IMR-90 (cell line): ENCODE measurements at regions not wholly inside any gene's neighbourhood (a gene's known extent, or its start where the extent isn't known, plus 50 kb on each side); places are given as distances from the start of the nearest gene placed in this dataset.

Source experiments
- ATAC-seq: fragments of 200-7000 bp; cut with Tn5 transposase; 2 replicates; pipeline ENCODE4 v1.9.1; 2020; ENCODE audit warnings: low read depth, mild to moderate bottlenecking, moderate library complexity
- BruUV-seq: library from RNA; stranded (reverse); fragments of 400-500 nt; replicated peaks from 2 replicates; lab custom pipeline; 2021; lab: Mats Ljungman, UMichigan
- CTCF ChIA-PET: fragments of 300-600 bp; formaldehyde crosslinking; extraction: SDS; loops from one replicate; lab custom pipeline; 2021; ENCODE audit warnings: antibody characterized with exemption; lab: Yijun Ruan, JAX
- POLR2A ChIA-PET: fragments of 300-600 bp; sonication (Branson Sonifier 250); formaldehyde crosslinking; loops from one replicate; lab custom pipeline; 2022; ENCODE audit warnings: antibody characterized with exemption; ENCODE audit not compliant: unreplicated experiment; lab: Charles Lee
- DNase-seq: peaks from one replicate; pipeline ENCODE4 v3.0.0; 2013
- H2AFZ ChIP-seq: replicated peaks from 2 replicates; pipeline ENCODE3; 2013; ENCODE audit warnings: low read length, mild to moderate bottlenecking; ENCODE audit not compliant: poor library complexity
- H2AK5ac ChIP-seq: 2 replicates; pipeline ENCODE4 v1.6.1; 2013; ENCODE audit warnings: low read depth, low read length, inconsistent platforms
- H2AK9ac ChIP-seq: replicated peaks from 2 replicates; pipeline ENCODE3; 2013; ENCODE audit warnings: mild to moderate bottlenecking, low read depth, low read length, moderate library complexity; ENCODE audit not compliant: poor library complexity
- H2BK120ac ChIP-seq: 2 replicates; pipeline ENCODE4 v1.6.1; 2013; ENCODE audit warnings: low read depth, low read length, inconsistent platforms
- H2BK15ac ChIP-seq: 3 replicates; pipeline ENCODE4 v1.6.1; 2013; ENCODE audit warnings: low read depth, low read length, inconsistent platforms
- H2BK20ac ChIP-seq: 2 replicates; pipeline ENCODE4 v1.6.1; 2013; ENCODE audit warnings: low read depth, mild to moderate bottlenecking, inconsistent platforms, low read length, moderate library complexity
- H2BK5ac ChIP-seq: 2 replicates; pipeline ENCODE4 v1.6.1; 2013; ENCODE audit warnings: mild to moderate bottlenecking, low read depth, low read length, inconsistent platforms; ENCODE audit not compliant: poor library complexity, severe bottlenecking
- H3K14ac ChIP-seq: replicated peaks from 2 replicates; pipeline ENCODE4 v1.6.1; 2013; ENCODE audit warnings: low read depth, low read length, inconsistent platforms
- H3K18ac ChIP-seq: 2 replicates; pipeline ENCODE4 v1.6.1; 2013; ENCODE audit warnings: low read depth, low read length, control low read depth
- H3K23ac ChIP-seq: 2 replicates; pipeline ENCODE4 v1.6.1; 2013; ENCODE audit warnings: low read depth, low read length, inconsistent platforms
- H3K27ac ChIP-seq: 2 replicates; pipeline ENCODE4 v1.5.1; 2013; ENCODE audit warnings: mild to moderate bottlenecking, control low read depth, low read length; ENCODE audit not compliant: insufficient read depth
- H3K27me3 ChIP-seq: 2 replicates; pipeline ENCODE4 v1.6.1; 2013; ENCODE audit warnings: low read length; ENCODE audit not compliant: control insufficient read depth, insufficient read depth
- H3K36me3 ChIP-seq: 2 replicates; pipeline ENCODE4 v1.6.1; 2013; ENCODE audit warnings: low read length, mixed read lengths; ENCODE audit not compliant: control insufficient read depth, insufficient read depth
- H3K4ac ChIP-seq: 2 replicates; pipeline ENCODE4 v1.6.1; 2013; ENCODE audit warnings: low read depth, low read length, inconsistent platforms
- H3K4me1 ChIP-seq: 2 replicates; pipeline ENCODE4 v1.6.1; 2013; ENCODE audit warnings: low read length, mixed read lengths; ENCODE audit not compliant: control insufficient read depth, insufficient read depth
- H3K4me2 ChIP-seq: 2 replicates; pipeline ENCODE4 v1.6.1; 2013; ENCODE audit warnings: low read depth, mild to moderate bottlenecking, control low read depth, low read length, moderate library complexity
- H3K4me3 ChIP-seq: 2 replicates; pipeline ENCODE4 v1.5.1; 2013; ENCODE audit warnings: low read depth, mild to moderate bottlenecking, control low read depth, low read length, moderate library complexity; ENCODE audit not compliant: insufficient read depth
- H3K56ac ChIP-seq: 2 replicates; pipeline ENCODE4 v1.6.1; 2013; ENCODE audit warnings: low read length, inconsistent platforms; ENCODE audit not compliant: insufficient read depth; ENCODE audit errors: extremely low read depth
- H3K79me1 ChIP-seq, 2 experiments: 2 replicates each; pipeline ENCODE4 v1.6.1; 2013; ENCODE audit warnings: low read length in 2 of 2, inconsistent platforms in 1 of 2, low read depth in 1 of 2
- H3K9ac ChIP-seq: 2 replicates; pipeline ENCODE4 v1.6.1; 2013; ENCODE audit warnings: low read depth, low read length, control low read depth
- H3K9me1 ChIP-seq: 2 replicates; pipeline ENCODE4 v1.6.1; 2013; ENCODE audit warnings: low read length, inconsistent platforms; ENCODE audit not compliant: insufficient read depth
- H3K9me3 ChIP-seq: 2 replicates; pipeline ENCODE4 v1.6.1; 2013; ENCODE audit warnings: low read length; ENCODE audit not compliant: control insufficient read depth, insufficient read depth
- H4K20me1 ChIP-seq: 2 replicates; pipeline ENCODE4 v1.6.1; 2013; ENCODE audit warnings: low read length, inconsistent platforms; ENCODE audit not compliant: insufficient read depth
- H4K5ac ChIP-seq: 2 replicates; pipeline ENCODE4 v1.6.1; 2013; ENCODE audit warnings: mild to moderate bottlenecking, low read depth, low read length, control low read depth
- H4K8ac ChIP-seq, 2 experiments: 2 replicates each; pipeline ENCODE4 v1.6.1; 2013; ENCODE audit warnings: low read depth in 2 of 2, low read length in 2 of 2, control low read depth in 1 of 2, inconsistent platforms in 1 of 2
- H4K91ac ChIP-seq: 2 replicates; pipeline ENCODE4 v1.6.1; 2013; ENCODE audit warnings: low read depth, low read length, inconsistent platforms; ENCODE audit not compliant: insufficient read depth
- BHLHE40 ChIP-seq: fragments of 150-350 bp; IDR thresholded peaks from 2 replicates; pipeline ENCODE4 v1.6.1; 2016; ENCODE audit warnings: mild to moderate bottlenecking, low read depth, low read length
- CEBPB ChIP-seq: IDR thresholded peaks from 2 replicates; pipeline ENCODE4 v1.6.1; 2012; ENCODE audit warnings: low read depth, low read length, improper control_type of control experiment
- CTCF ChIP-seq: conservative IDR thresholded peaks from 2 replicates; pipeline ENCODE4 v1.5.1; 2012; ENCODE audit warnings: mild to moderate bottlenecking, low read depth, low read length, improper control_type of control experiment
- ELK1 ChIP-seq: fragments of 150-350 bp; IDR thresholded peaks from 2 replicates; pipeline ENCODE4 v1.6.1; 2016; ENCODE audit warnings: low read depth, mild to moderate bottlenecking, low read length, moderate library complexity, borderline replicate concordance
- FOS ChIP-seq: fragments of 150-350 bp; IDR thresholded peaks from 2 replicates; pipeline ENCODE4 v1.6.1; 2016; ENCODE audit warnings: low read depth, low read length
- MAFK ChIP-seq: IDR thresholded peaks from 2 replicates; pipeline ENCODE4 v1.6.1; 2012; ENCODE audit warnings: low read depth, low read length, improper control_type of control experiment
- MAZ ChIP-seq: IDR thresholded peaks from 2 replicates; pipeline ENCODE4 v1.6.1; 2012; ENCODE audit warnings: low read depth, mild to moderate bottlenecking, low read length, improper control_type of control experiment, moderate library complexity, borderline replicate concordance
- MXI1 ChIP-seq: IDR thresholded peaks from 2 replicates; pipeline ENCODE4 v1.6.1; 2012; ENCODE audit warnings: low read depth, mild to moderate bottlenecking, low read length, moderate library complexity, borderline replicate concordance
- NFE2L2 ChIP-seq: fragments of 150-350 bp; IDR thresholded peaks from 2 replicates; pipeline ENCODE4 v1.6.1; 2016; ENCODE audit warnings: low read depth, mild to moderate bottlenecking, low read length
- POLR2A ChIP-seq: IDR thresholded peaks from 2 replicates; pipeline ENCODE4 v1.6.1; 2012; ENCODE audit warnings: mild to moderate bottlenecking, low read depth, low read length
- RAD21 ChIP-seq: IDR thresholded peaks from 2 replicates; pipeline ENCODE4 v1.6.1; 2012; ENCODE audit warnings: low read length, improper control_type of control experiment
- RCOR1 ChIP-seq: IDR thresholded peaks from 2 replicates; pipeline ENCODE4 v1.6.1; 2012; ENCODE audit warnings: mild to moderate bottlenecking, low read length, improper control_type of control experiment; ENCODE audit not compliant: insufficient replicate concordance
- RFX5 ChIP-seq: IDR thresholded peaks from 2 replicates; pipeline ENCODE4 v1.8.0; 2012; ENCODE audit warnings: low read depth, mild to moderate bottlenecking, low read length, moderate library complexity
- USF2 ChIP-seq: fragments of 150-350 bp; IDR thresholded peaks from 2 replicates; pipeline ENCODE4 v1.6.1; 2017; ENCODE audit warnings: mild to moderate bottlenecking, antibody characterized with exemption, low read length, low read depth
- WGBS, 2 experiments: methylation state at CpG; one replicate each; pipeline versions ENCODE4 v1.1.5 to v1.1.7; 2013; ENCODE audit warnings: missing lambda C conversion rate in 2 of 2; ENCODE audit not compliant: insufficient read length in 1 of 2; ENCODE audit errors: extremely low coverage in 2 of 2; 5-methylcytosine and 5-hydroxymethylcytosine counted together
- dilution Hi-C: fragments of 300-500 bp; cut with HindIII; formaldehyde crosslinking; loops from one replicate; pipeline ENCODE4 v1.14.3; 2018; ENCODE audit warnings: low sequenced_read_pairs; ENCODE audit not compliant: unreplicated experiment
- in situ Hi-C: fragments of 300-500 bp; cut with MboI; formaldehyde crosslinking; loops from 3 replicates; pipeline ENCODE4 v1.14.3; 2019; ENCODE audit warnings: low sequenced_read_pairs, inconsistent platforms, mixed read lengths
- intact Hi-C: fragments of 100-400 bp; cut with micrococcal nuclease; formaldehyde crosslinking; loops from 2 replicates; pipeline ENCODE4 v1.10.0; 2022

GRCh38 chr21:28537371-28538079 lies 455.2 kb downstream of the LTN1 start:
- H4K91ac ChIP-seq, result peak overlapping the region; percentile 36; the same call in 1 of the 2 replicates
- H3K56ac ChIP-seq, result peak overlapping the region; percentile 86
- H3K79me1 ChIP-seq, result no peaks in the 10 kb centered on the region
- H4K5ac ChIP-seq, result peak overlapping the region; percentile 92
- no peak overlapping the region for H3K9ac ChIP-seq
- dilution Hi-C loops (no loop called here), intact Hi-C loops (loop anchor here (1.0 to 5.0 kb wide), 3 partner anchors 205 to 1690 kb away; partner anchors contain the start of gene ADAMTS1), in situ Hi-C loops (no loop called here)
- H2BK20ac ChIP-seq, result peak overlapping the region; percentile 89; the same call in 1 of the 2 replicates
- H3K4me1 ChIP-seq, result peaks cover 17% of the 10 kb centered on the region
- no peaks in the 10 kb centered on the region for H3K27me3 ChIP-seq
- H2BK5ac ChIP-seq, result peak overlapping the region; percentile 99
- H2BK120ac ChIP-seq, result peak overlapping the region; percentile 82
- no peak overlapping the region for H2AFZ ChIP-seq
- no peaks in the 10 kb centered on the region for H3K36me3 ChIP-seq
- peaks cover 8% of the 10 kb centered on the region; the same call in 1 of the 2 replicates for H3K9me1 ChIP-seq
- H4K8ac ChIP-seq, result peak overlapping the region; percentile 41 to 87
- H3K4me2 ChIP-seq, result peak overlapping the region; percentile 81; the same call in 1 of the 2 replicates
- ChIA-PET POLR2A (interaction anchor here (0.7 kb wide), 1 partner anchor 181 kb away, joined by 3 read pairs; no protein-coding TSS in a partner anchor), CTCF (interaction anchor here (0.6 kb wide), 1 partner anchor 95 kb away, joined by 3 read pairs; no protein-coding TSS in a partner anchor)
- no peak overlapping the region for H2AK5ac ChIP-seq
- H3K4ac ChIP-seq, result peak overlapping the region; percentile 64; the same call in 1 of the 2 replicates
- peak overlapping the region; percentile 35; the same call in 1 of the 2 replicates for H3K23ac ChIP-seq
- ATAC-seq (peak; percentile 48), DNase-seq (peak; percentile 100)
- H3K27ac ChIP-seq, result peak overlapping the region; percentile 76; the same call in 1 of the 2 replicates
- peak overlapping the region; percentile 97 for H3K18ac ChIP-seq
- BruUV-seq, result no TSS peak
- H2AK9ac ChIP-seq, result no peak overlapping the region
- no CpG with 5 or more reads among the region's 4 CpGs for WGBS, 2 experiments
- H3K9me3 ChIP-seq, result no peaks in the 10 kb centered on the region
- H4K20me1 ChIP-seq, result no peaks in the 10 kb centered on the region
- H3K14ac ChIP-seq, result peak overlapping the region; percentile 65; the same call in 1 of the 2 replicates
- no peak overlapping the region for H3K4me3 ChIP-seq
- peak overlapping the region; percentile 52; the same call in 1 of the 3 replicates for H2BK15ac ChIP-seq
- TF ChIP-seq MAZ (no peak), CEBPB (peak; percentile 76), FOS (peak; percentile 89), MAFK (no peak), POLR2A (no peak), BHLHE40 (peak; percentile 62), CTCF (no peak), RFX5 (no peak), MXI1 (no peak), NFE2L2 (no peak), USF2 (peak; percentile 73), RAD21 (peak; percentile 12; the same call in 1 of the 2 replicates), RCOR1 (no peak), ELK1 (no peak)
